SU-DHL-6 (cell line): ENCODE measurements at regions not wholly inside any gene's neighbourhood (a gene's known extent, or its start where the extent isn't known, plus 50 kb on each side); places are given as distances from the start of the nearest gene placed in this dataset.

ENCODE experiments used
- H2AFZ ChIP-seq: fragments of 200-600 bp; sonication (generic); 2 replicates; pipeline ENCODE4 v1.6.1; 2014; ENCODE audit warnings: low read depth, mild to moderate bottlenecking, moderate library complexity, mixed read lengths, antibody characterized with exemption, low read length; ENCODE audit not compliant: severe bottlenecking
- H3F3A ChIP-seq: fragments of 200-600 bp; shearing (Covaris generic); 2 replicates; pipeline ENCODE4 v1.6.0; 2016; ENCODE audit warnings: antibody characterized with exemption, mild to moderate bottlenecking; ENCODE audit not compliant: insufficient read depth
- H3K27ac ChIP-seq: fragments of 200-600 bp; sonication (generic); 2 replicates; pipeline ENCODE4 v1.5.1; 2016; ENCODE audit warnings: low read depth, mild to moderate bottlenecking, low read length, moderate library complexity, mixed read lengths
- H3K27me3 ChIP-seq: fragments of 200-600 bp; sonication (generic), shearing (Covaris generic); 2 replicates; pipeline ENCODE4 v1.6.0; 2014; ENCODE audit warnings: mild to moderate bottlenecking, low read length
- H3K36me3 ChIP-seq: fragments of 200-600 bp; sonication (generic); 2 replicates; pipeline ENCODE4 v1.6.1; 2014; ENCODE audit warnings: mild to moderate bottlenecking, low read length, mixed read lengths
- H3K4me2 ChIP-seq: fragments of 300-600, 200-600 bp; shearing (Covaris generic), sonication (generic); 2 replicates; pipeline ENCODE4 v1.6.0; 2014; ENCODE audit warnings: low read length, low read depth, mild to moderate bottlenecking; ENCODE audit not compliant: poor library complexity, severe bottlenecking
- H3K4me3 ChIP-seq: fragments of 200-600 bp; sonication (generic); 2 replicates; pipeline ENCODE4 v1.5.1; 2014; ENCODE audit warnings: antibody characterized with exemption, low read length, mild to moderate bottlenecking, mixed read lengths; ENCODE audit not compliant: insufficient read depth, poor library complexity, severe bottlenecking
- H3K79me2 ChIP-seq: fragments of 200-600 bp; sonication (generic); 2 replicates; pipeline ENCODE4 v1.6.1; 2014; ENCODE audit warnings: mild to moderate bottlenecking, low read length, moderate library complexity; ENCODE audit not compliant: insufficient read depth
- H3K9ac ChIP-seq: fragments of 200-600 bp; sonication (generic); 2 replicates; pipeline ENCODE4 v1.7.0; 2014; ENCODE audit warnings: mild to moderate bottlenecking, low read length
- H3K9me2 ChIP-seq: fragments of 200-600 bp; sonication (generic); replicated peaks from 2 replicates; pipeline ENCODE4 v1.6.1; 2014; ENCODE audit warnings: low read length; ENCODE audit not compliant: insufficient read depth
- H3K9me3 ChIP-seq: fragments of 200-600 bp; sonication (generic); 2 replicates; pipeline ENCODE4 v1.6.1; 2014; ENCODE audit warnings: low read length, mixed read lengths; ENCODE audit not compliant: insufficient read depth
- H4K20me1 ChIP-seq: fragments of 200-600 bp; sonication (generic); 2 replicates; pipeline ENCODE4 v1.6.1; 2014; ENCODE audit warnings: low read depth, mild to moderate bottlenecking, antibody characterized with exemption, low read length, moderate library complexity, mixed read lengths
- EZH2phosphoT487 ChIP-seq: fragments of 200-600 bp; sonication (generic), shearing (Covaris generic); conservative IDR thresholded peaks from 2 replicates; pipeline ENCODE4 v1.6.1; 2018; ENCODE audit warnings: mild to moderate bottlenecking, antibody characterized with exemption, low read length, moderate library complexity, mixed read lengths
- TF ChIP-seq, protein P1 (sequence below): fragments of 200-600 bp; sonication (generic); IDR thresholded peaks from one replicate; pipeline ENCODE4 v1.5.1; 2017; ENCODE audit warnings: antibody characterized with exemption, mild to moderate bottlenecking, low read length, moderate library complexity; ENCODE audit not compliant: insufficient read depth, poor library complexity, severe bottlenecking

GRCh38 chr6:80440496-80441115, 334.1 kb downstream of the BCKDHB start:
- Histone ChIP-seq H3K27ac (no peak overlapping the region), H3K4me3 (no peak overlapping the region), H3K9me3 (no peaks in the 10 kb centered on the region), H4K20me1 (no peaks in the 10 kb centered on the region), H2AFZ (no peak overlapping the region), H3F3A (no peaks in the 10 kb centered on the region), H3K4me2 (no peak overlapping the region), H3K79me2 (no peaks in the 10 kb centered on the region), H3K36me3 (no peaks in the 10 kb centered on the region), H3K27me3 (no peaks in the 10 kb centered on the region), H3K9ac (no peak overlapping the region), H3K9me2 (no peaks in the 10 kb centered on the region)
- TF ChIP-seq, protein P1, sequence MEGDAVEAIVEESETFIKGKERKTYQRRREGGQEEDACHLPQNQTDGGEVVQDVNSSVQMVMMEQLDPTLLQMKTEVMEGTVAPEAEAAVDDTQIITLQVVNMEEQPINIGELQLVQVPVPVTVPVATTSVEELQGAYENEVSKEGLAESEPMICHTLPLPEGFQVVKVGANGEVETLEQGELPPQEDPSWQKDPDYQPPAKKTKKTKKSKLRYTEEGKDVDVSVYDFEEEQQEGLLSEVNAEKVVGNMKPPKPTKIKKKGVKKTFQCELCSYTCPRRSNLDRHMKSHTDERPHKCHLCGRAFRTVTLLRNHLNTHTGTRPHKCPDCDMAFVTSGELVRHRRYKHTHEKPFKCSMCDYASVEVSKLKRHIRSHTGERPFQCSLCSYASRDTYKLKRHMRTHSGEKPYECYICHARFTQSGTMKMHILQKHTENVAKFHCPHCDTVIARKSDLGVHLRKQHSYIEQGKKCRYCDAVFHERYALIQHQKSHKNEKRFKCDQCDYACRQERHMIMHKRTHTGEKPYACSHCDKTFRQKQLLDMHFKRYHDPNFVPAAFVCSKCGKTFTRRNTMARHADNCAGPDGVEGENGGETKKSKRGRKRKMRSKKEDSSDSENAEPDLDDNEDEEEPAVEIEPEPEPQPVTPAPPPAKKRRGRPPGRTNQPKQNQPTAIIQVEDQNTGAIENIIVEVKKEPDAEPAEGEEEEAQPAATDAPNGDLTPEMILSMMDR, result no peak
- no peak for TF ChIP-seq EZH2phosphoT487

GRCh38 chr6:80439721-80440470, 333.4 kb downstream of the BCKDHB start:
- Histone ChIP-seq H3K9me2 (no peaks in the 10 kb centered on the region), H4K20me1 (no peaks in the 10 kb centered on the region), H3K27ac (no peak overlapping the region), H3K9ac (no peak overlapping the region), H2AFZ (no peak overlapping the region), H3K4me3 (no peak overlapping the region), H3K79me2 (no peaks in the 10 kb centered on the region), H3K36me3 (no peaks in the 10 kb centered on the region), H3K4me2 (no peak overlapping the region), H3F3A (no peaks in the 10 kb centered on the region), H3K9me3 (no peaks in the 10 kb centered on the region), H3K27me3 (no peaks in the 10 kb centered on the region)
- TF ChIP-seq EZH2phosphoT487, result no peak
- TF ChIP-seq, protein P1, result no peak

- Histone ChIP-seq H3K9me2 (no peaks in the 10 kb centered on the region), H3K9ac (no peak overlapping the region), H3K9me3 (no peaks in the 10 kb centered on the region), H3K27me3 (no peaks in the 10 kb centered on the region), H3K4me3 (no peak overlapping the region), H2AFZ (no peak overlapping the region), H3K79me2 (no peaks in the 10 kb centered on the region), H3F3A (no peaks in the 10 kb centered on the region), H3K4me2 (no peak overlapping the region), H3K27ac (no peak overlapping the region), H4K20me1 (no peaks in the 10 kb centered on the region), H3K36me3 (no peaks in the 10 kb centered on the region)
- TF ChIP-seq EZH2phosphoT487, result no peak
- TF ChIP-seq, protein P1, result no peak
Measured at GRCh38 chr6:80438772-80439171, 332.3 kb downstream of the BCKDHB start.
